Pancreas (tissue), 10 donors: ENCODE measurements at regions not wholly inside any gene's neighbourhood (a gene's known extent, or its start where the extent isn't known, plus 50 kb on each side); places are given as distances from the start of the nearest gene placed in this dataset.
A peak's percentile ranks its signal among the peaks of the same experiment; 100 is the strongest.

Experiments
- ATAC-seq, 4 donors: fragments of 200-7000 bp; cut with Tn5 transposase; one replicate each; pipeline versions ENCODE4 v1.8.0 to v1.9.1; 2020; ENCODE audit warnings: mild to moderate bottlenecking in 4 of 4, moderate library complexity in 4 of 4
- DNase-seq, 6 donors: peaks; one replicate each; pipeline ENCODE4 v3.0.0-alpha.2; 2020
- FAIRE-seq: peaks from 2 replicates; lab custom pipeline; 2012; peaks lifted over from hg19 to GRCh38; lab: Jason Lieb, UNC
- H3K27ac ChIP-seq, 4 donors: fragments of 200-600 bp; sonication (generic); 1 replicate in 3 of 4; 2 replicates in 1 of 4; pipeline versions ENCODE4 v1.5.0 to v1.8.0; 2020
- H3K27me3 ChIP-seq, 4 donors: fragments of 200-600 bp; one replicate each; pipeline ENCODE4 v1.8.0; 2021
- H3K36me3 ChIP-seq, 3 donors: fragments of 200-600 bp; sonication (generic) in 1 of 3; one replicate each; pipeline versions ENCODE4 v1.5.0 to v1.8.0; 2020 to 2021
- H3K4me1 ChIP-seq, 3 donors: fragments of 200-600 bp; one replicate each; pipeline ENCODE4 v1.8.0; 2021
- H3K4me3 ChIP-seq, 4 donors: fragments of 200-600 bp; sonication (generic) in 2 of 4; one replicate each; pipeline versions ENCODE4 v1.5.0 to v1.8.0; 2020 to 2021
- H3K9me3 ChIP-seq, 4 donors: fragments of 200-600 bp; one replicate each; pipeline ENCODE4 v1.8.0; 2021
- WGBS, 2 donors: extraction: QIAGEN DNeasy Blood & Tissue Kit; methylation state at CpG; one replicate each; pipeline ENCODE4 v1.1.7; 2013; 5-methylcytosine and 5-hydroxymethylcytosine counted together
- intact Hi-C, 3 donors: fragments of 100-400 bp; cut with DNase I; formaldehyde crosslinking; loops; one replicate each; pipeline versions ENCODE4 v1.11.1 to v1.14.2; 2022
- TF ChIP-seq, protein P1 (sequence below), 4 donors: fragments of 200-600 bp; sonication (generic) in 3 of 4; IDR thresholded peaks; one replicate each; pipeline versions ENCODE4 v1.5.0 to v1.8.0; 2021; ENCODE audit warnings: antibody characterized with exemption in 4 of 4
- donor health status: healthy with polysubstance abuse.
- donor health status: DM: no; HTN: no; CAD: no; lungs with moderate emphysema.
- donor health status: DM: no; HTN: no; CAD: no.
- donor health status: control.
- donor health status: control.
- donor health status: Bipolar disorder and iron deficiency.
- donor health status: DM: yes; HTN: yes; CAD: no.
- donor health status: DM: no; HTN: no; CAD: no.
- donor health status: DM: no; HTN: no; CAD: no.
- donor health status: DM: yes; HTN: yes; CAD: no.

DNA sequence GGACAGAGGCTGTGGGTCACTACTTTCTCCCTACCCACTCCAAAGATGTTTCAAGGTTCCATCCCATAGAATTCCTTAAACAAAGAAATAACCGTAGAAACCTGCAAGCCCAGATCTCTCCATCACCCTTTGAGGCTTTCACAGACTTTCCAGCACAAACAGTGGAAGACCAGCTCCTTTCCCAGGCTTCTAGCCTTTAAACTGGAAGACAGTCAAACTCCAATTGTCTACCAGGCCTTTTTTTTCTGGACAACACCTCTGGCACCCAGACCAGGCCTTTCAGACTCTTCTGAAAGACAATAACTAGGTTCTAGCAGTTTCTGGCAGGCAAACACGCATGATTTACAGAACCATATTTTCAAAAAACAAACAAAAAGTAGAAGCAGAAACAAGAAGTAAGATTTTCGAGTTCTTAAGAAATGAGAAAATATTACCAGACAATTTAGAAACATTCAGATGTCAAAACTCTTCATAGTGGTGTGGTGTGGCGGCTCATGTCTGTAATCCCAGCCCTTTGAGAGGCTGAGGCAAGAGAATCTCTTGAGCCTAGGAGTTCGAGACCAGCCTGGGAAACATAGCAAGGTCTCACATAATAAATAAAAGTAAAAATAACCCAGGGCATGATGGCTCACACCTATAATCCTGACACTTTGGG lies 73.0 kb upstream of the EPCAM start:
- no peak for FAIRE-seq
- intact Hi-C loops: no loop called here
- H3K36me3 ChIP-seq: no peaks in the 10 kb centered on the region
- H3K4me1 ChIP-seq: no peaks in the 10 kb centered on the region
- no peaks in the 10 kb centered on the region for H3K9me3 ChIP-seq
- WGBS, 2 donors: 84% methylated on average over 5 of the region's 5 CpGs
- ATAC-seq: no peak
- TF ChIP-seq, protein P1, sequence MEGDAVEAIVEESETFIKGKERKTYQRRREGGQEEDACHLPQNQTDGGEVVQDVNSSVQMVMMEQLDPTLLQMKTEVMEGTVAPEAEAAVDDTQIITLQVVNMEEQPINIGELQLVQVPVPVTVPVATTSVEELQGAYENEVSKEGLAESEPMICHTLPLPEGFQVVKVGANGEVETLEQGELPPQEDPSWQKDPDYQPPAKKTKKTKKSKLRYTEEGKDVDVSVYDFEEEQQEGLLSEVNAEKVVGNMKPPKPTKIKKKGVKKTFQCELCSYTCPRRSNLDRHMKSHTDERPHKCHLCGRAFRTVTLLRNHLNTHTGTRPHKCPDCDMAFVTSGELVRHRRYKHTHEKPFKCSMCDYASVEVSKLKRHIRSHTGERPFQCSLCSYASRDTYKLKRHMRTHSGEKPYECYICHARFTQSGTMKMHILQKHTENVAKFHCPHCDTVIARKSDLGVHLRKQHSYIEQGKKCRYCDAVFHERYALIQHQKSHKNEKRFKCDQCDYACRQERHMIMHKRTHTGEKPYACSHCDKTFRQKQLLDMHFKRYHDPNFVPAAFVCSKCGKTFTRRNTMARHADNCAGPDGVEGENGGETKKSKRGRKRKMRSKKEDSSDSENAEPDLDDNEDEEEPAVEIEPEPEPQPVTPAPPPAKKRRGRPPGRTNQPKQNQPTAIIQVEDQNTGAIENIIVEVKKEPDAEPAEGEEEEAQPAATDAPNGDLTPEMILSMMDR (IDR thresholded peaks at IDR 0.05): no peak
- no peak for DNase-seq
- H3K27ac ChIP-seq: peak overlapping the region in 1 of 4 donors; percentile 23
- H3K4me3 ChIP-seq: no peak overlapping the region
- no peaks in the 10 kb centered on the region for H3K27me3 ChIP-seq

DNA sequence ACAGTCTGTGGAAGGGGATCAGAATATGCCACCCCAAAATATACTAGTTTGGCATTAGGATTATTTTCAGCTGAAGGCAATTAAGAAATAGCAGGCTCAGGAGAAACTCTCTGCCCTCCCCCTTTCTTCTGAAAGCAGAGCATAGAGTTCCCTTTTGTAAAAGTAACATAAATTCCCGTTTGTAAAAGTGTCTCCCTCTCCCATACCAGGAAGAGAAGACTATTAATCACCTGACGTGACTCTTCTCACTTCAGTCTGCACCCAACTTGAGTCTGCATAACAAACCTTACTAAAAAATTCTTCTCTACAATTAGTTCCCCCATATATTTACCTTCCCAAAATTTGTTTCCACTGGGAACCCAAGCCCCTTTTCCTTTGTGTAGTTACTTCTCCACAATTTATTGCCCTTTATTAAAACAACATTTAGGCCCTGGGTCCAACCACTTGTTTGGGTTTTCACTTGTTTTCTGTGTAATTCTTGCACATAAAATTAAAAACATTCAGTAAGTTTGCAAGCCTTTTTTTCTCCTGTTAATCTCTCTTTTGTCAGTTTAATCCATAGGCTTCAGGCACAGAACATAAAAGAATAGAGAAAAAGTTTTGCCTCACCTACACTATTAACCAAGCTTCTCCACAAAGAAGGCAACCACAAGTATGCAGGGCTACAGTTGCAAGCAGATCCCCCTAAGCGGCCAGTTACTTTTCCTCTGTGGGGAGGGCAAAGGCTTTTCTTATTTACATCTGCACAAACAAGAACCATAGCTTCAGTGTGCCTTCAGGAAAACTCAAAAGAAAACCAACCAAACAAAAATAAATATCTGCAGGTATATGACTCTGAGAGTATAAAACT lies 73.8 kb upstream of the EPCAM start:
- H3K36me3 ChIP-seq: no peaks in the 10 kb centered on the region
- H3K4me1 ChIP-seq: no peaks in the 10 kb centered on the region
- WGBS, 2 donors: 63 to 65% methylated on average over 3 of the region's 3 CpGs
- DNase-seq (no peak), ATAC-seq (no peak), FAIRE-seq (no peak)
- H3K9me3 ChIP-seq: no peaks in the 10 kb centered on the region
- H3K4me3 ChIP-seq: no peak overlapping the region
- H3K27me3 ChIP-seq: no peaks in the 10 kb centered on the region
- TF ChIP-seq, protein P1 (IDR thresholded peaks at IDR 0.05): no peak
- intact Hi-C loops: no loop called here
- H3K27ac ChIP-seq: no peak overlapping the region

DNA sequence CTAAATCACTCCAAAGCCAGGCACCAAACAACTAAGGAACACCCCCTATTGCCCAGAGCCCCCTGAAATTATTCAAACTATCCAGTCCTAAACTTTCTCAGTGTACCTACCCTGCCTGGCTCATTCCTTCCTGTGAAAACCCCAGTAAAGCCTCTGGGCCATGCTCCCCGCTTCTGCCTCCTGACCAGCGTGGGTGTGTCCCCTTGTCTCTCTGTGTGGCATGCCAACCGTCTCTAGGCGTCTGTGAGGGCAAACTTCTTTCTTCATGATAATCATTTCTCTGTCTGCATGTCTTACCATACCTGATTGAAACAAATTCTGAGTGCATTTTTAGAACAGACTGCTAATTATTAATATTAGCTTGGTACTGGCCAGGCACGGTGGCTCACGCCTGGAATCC lies 75.1 kb upstream of the EPCAM start:
- Histone ChIP-seq H3K27ac (no peak overlapping the region), H3K27me3 (no peaks in the 10 kb centered on the region), H3K4me1 (no peaks in the 10 kb centered on the region), H3K4me3 (no peak overlapping the region), H3K9me3 (no peaks in the 10 kb centered on the region), H3K36me3 (no peaks in the 10 kb centered on the region)
- TF ChIP-seq, protein P1 (IDR thresholded peaks at IDR 0.05): no peak
- no peak for ATAC-seq
- intact Hi-C loops: no loop called here
- FAIRE-seq: no peak
- DNase-seq: no peak
- 77 to 86% methylated on average over 6 of the region's 6 CpGs for WGBS, 2 donors

DNA sequence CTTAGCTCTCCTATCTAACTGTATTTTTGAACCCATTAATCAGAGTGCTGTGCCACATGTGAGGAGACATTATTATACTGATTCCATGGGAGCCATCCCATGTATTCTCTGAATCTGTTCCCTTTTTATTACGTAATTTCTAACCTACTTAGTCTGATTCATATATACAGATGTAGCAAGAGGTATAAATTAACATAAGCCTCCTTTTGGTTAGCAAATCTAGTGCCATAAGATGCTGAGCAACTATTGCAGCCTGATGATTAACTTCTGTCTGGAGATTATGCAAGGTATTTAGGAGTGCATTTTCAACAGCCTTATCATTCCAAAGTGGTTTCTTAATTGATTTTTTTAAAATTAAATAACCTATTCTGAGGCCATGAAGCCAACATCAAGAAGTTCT lies 80.2 kb upstream of the EPCAM start:
- Histone ChIP-seq H3K27ac (no peak overlapping the region), H3K4me3 (no peak overlapping the region), H3K36me3 (no peaks in the 10 kb centered on the region), H3K9me3 (no peaks in the 10 kb centered on the region), H3K27me3 (no peaks in the 10 kb centered on the region), H3K4me1 (peaks cover 0 to 3% (median 0%) of the 10 kb centered on the region in 3 donors)
- no peak for ATAC-seq
- intact Hi-C loops: no loop called here
- WGBS, 2 donors: 73 to 75% methylated on average over 1 of the region's 1 CpG
- FAIRE-seq: no peak
- no peak for DNase-seq
- TF ChIP-seq, protein P1 (IDR thresholded peaks at IDR 0.05): no peak

DNA sequence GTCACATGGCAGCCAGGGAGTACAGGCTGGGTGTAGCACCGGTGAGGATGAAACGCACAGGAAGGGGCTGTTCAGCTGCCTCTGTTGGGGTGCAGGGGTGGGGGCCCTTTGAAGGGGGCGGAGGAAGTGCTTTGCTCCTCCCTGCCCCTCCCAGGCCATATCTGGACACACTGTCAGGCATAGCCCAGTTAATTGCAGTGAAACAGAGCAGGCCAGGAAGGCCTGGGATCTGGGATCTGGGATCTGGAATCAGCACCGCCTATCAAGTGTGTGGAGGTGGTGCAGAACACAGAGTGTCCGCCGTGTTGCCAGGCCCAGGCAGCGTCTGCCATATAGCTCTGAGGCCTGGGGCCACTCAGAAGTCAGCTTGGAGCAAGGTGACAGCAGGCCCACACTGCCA lies 85.5 kb upstream of the EPCAM start:
- DNase-seq (no peak), FAIRE-seq (no peak), ATAC-seq (no peak)
- WGBS, 2 donors: 92 to 94% methylated on average over 7 of the region's 7 CpGs
- Histone ChIP-seq H3K9me3 (no peaks in the 10 kb centered on the region), H3K27me3 (no peaks in the 10 kb centered on the region), H3K36me3 (no peaks in the 10 kb centered on the region), H3K4me3 (no peak overlapping the region), H3K4me1 (peaks cover 0 to 3% (median 0%) of the 10 kb centered on the region in 3 donors), H3K27ac (no peak overlapping the region)
- TF ChIP-seq, protein P1 (IDR thresholded peaks at IDR 0.05): no peak
- intact Hi-C loops: no loop called here
